HG03175 (cell line): ENCODE measurements at regions not wholly inside any gene's neighbourhood (a gene's known extent, or its start where the extent isn't known, plus 50 kb on each side); places are given as distances from the start of the nearest gene placed in this dataset.
A peak's percentile ranks its signal among the peaks of the same experiment; 100 is the strongest.
"Not testable (repeated sequence)": the region's sequence is repeated elsewhere in the genome, so short reads cannot be mapped to it uniquely, and the experiment has no call there.

Experiments used
- ATAC-seq: cut with Tn5 transposase; IDR thresholded peaks from one replicate; pipeline ENCODE4 v1.9.1; 2021; ENCODE audit warnings: mild to moderate bottlenecking, moderate library complexity; ENCODE audit not compliant: unreplicated experiment

GRCh38 chr2:8361930-8362329 is 319.9 kb upstream of the ID2 start:
- ATAC-seq = no peak

GRCh38 chr2:8363161-8363560 is 318.7 kb upstream of the ID2 start:
- ATAC-seq = no peak

GRCh38 chr2:8364668-8365067 is 317.2 kb upstream of the ID2 start:
- ATAC-seq = no peak

- no peak for ATAC-seq
Observed at GRCh38 chr2:8365331-8365910, 316.4 kb upstream of the ID2 start.

GRCh38 chr2:8367833-8368232 is 314.0 kb upstream of the ID2 start:
- ATAC-seq = no peak

GRCh38 chr2:8368463-8368862 is 313.4 kb upstream of the ID2 start:
- ATAC-seq = no peak

GRCh38 chr2:8369522-8369921 is 312.3 kb upstream of the ID2 start:
- ATAC-seq = no peak

GRCh38 chr2:8370258-8370802 is 311.5 kb upstream of the ID2 start:
- no peak for ATAC-seq

GRCh38 chr2:8371653-8372052 is 310.2 kb upstream of the ID2 start:
- ATAC-seq = no peak

GRCh38 chr2:8374782-8375181 is 307.1 kb upstream of the ID2 start:
- ATAC-seq = no peak

- no peak for ATAC-seq
Observed at GRCh38 chr2:8376603-8377410, 305.0 kb upstream of the ID2 start.

GRCh38 chr2:8378016-8378810 is 303.6 kb upstream of the ID2 start:
- peak; percentile 73 for ATAC-seq

GRCh38 chr2:8379128-8379527 is 302.7 kb upstream of the ID2 start:
- no peak for ATAC-seq

GRCh38 chr2:8379549-8379948 is 302.3 kb upstream of the ID2 start:
- no peak for ATAC-seq

GRCh38 chr2:8380026-8380425 is 301.8 kb upstream of the ID2 start:
- ATAC-seq = no peak

GRCh38 chr2:8380566-8380965 is 301.3 kb upstream of the ID2 start:
- no peak for ATAC-seq

GRCh38 chr2:8382485-8382884 is 299.4 kb upstream of the ID2 start:
- ATAC-seq = no peak

- not testable (repeated sequence) for ATAC-seq
Observed at GRCh38 chr2:8386748-8387147, 295.1 kb upstream of the ID2 start.

GRCh38 chr2:8388781-8389180 is 293.1 kb upstream of the ID2 start:
- ATAC-seq = peak; percentile 74

GRCh38 chr2:8389431-8390108 is 292.3 kb upstream of the ID2 start:
- ATAC-seq = no peak

- ATAC-seq = no peak
Observed at GRCh38 chr2:8391126-8391525, 290.7 kb upstream of the ID2 start.
